ENCODE measurements at regions not wholly inside any gene's neighbourhood (a gene's known extent, or its start where the extent isn't known, plus 50 kb on each side); places are given as distances from the start of the nearest gene placed in this dataset.
"Not testable (repeated sequence)": the region's sequence is repeated elsewhere in the genome, so short reads cannot be mapped to it uniquely, and the experiment has no call there.

DNA sequence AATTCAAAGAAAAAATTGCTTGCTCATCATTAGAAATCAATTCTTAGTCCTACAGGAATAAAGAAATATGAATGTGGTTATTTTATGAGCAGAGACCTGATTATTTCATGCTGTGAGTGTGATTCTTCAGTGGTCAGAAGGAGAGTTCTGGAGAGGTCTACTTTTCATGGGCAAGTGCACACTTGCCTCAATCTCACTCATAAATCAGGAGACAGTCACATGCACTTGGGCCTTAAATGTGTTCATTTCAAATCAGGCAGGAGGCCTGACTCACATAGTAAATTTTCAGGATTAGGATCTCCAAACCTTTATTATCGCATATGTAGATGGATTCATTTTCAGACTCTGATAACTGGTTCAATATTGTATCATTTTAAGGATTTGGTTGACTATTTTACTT is 323.2 kb upstream of the CCNH start:
- H3K36me3 ChIP-seq (ENCODE audit: control insufficient read depth in 2 of 2, extremely low read depth in 1 of 2, insufficient read depth in 1 of 2, low read length in 1 of 2) = no peaks in the 10 kb centered on the region
- ChIA-PET POLR2A (no interaction called here), CTCF (no interaction called here)
- no peaks in the 10 kb centered on the region for H3K4me1 Mint-ChIP-seq
- ATAC-seq (replicated peaks in 1 of 4) = no peak
- H3K4me1 ChIP-seq (ENCODE audit: control insufficient read depth in 1 of 2, extremely low read depth in 1 of 2, insufficient read depth in 2 of 2, low read length in 2 of 2) = no peaks in the 10 kb centered on the region
- H3K9me3 Mint-ChIP-seq = no peaks in the 10 kb centered on the region
- H3K4me3 ChIP-seq (ENCODE audit: control insufficient read depth in 1 of 2, extremely low read depth in 1 of 2, low read length in 1 of 2) = no peak overlapping the region
- no peak overlapping the region for H3K27ac Mint-ChIP-seq
- WGBS (ENCODE audit: insufficient coverage) = no CpG with 5 or more reads among the region's 1 CpG
- peaks cover 0 to 3% of the 10 kb centered on the region in 2 donors for H3K27me3 Mint-ChIP-seq
- no peak overlapping the region for H3K27ac ChIP-seq (ENCODE audit: low read length)
- H3K36me3 Mint-ChIP-seq = no peaks in the 10 kb centered on the region
- no peaks in the 10 kb centered on the region for H3K27me3 ChIP-seq (replicated peaks in 1 of 2; ENCODE audit: control insufficient read depth in 2 of 2, extremely low read depth in 1 of 2, insufficient read depth in 2 of 2, low read length in 1 of 2)
- no peak overlapping the region for H3K4me3 Mint-ChIP-seq
- DNase-seq = no peak
- no peaks in the 10 kb centered on the region for H3K9me3 ChIP-seq

DNA sequence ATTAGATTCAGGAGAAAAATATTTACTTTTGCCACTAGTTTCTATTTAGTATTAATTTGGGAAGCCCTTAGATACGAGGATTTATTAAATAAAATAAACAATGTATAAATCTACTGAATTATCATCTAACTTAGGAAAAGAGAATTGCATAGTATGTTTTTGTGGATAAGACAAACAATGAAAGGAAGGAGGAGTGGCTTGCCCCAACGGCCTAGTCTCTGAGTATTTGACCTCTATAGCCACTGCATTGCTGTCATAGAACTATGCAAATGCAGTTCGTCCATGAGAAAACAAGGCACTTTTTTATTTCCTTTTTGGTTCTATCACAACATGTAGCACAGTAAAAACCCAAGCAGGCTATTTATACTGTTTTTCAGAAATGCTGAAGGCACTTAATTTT is 321.2 kb upstream of the CCNH start:
- Histone ChIP-seq H3K4me3 (ENCODE audit: control insufficient read depth in 1 of 2, extremely low read depth in 1 of 2, low read length in 1 of 2) (no peak overlapping the region), H3K9me3 (no peaks in the 10 kb centered on the region), H3K4me1 (ENCODE audit: control insufficient read depth in 1 of 2, extremely low read depth in 1 of 2, insufficient read depth in 2 of 2, low read length in 2 of 2) (no peaks in the 10 kb centered on the region), H3K27ac (ENCODE audit: low read length) (no peak overlapping the region), H3K36me3 (ENCODE audit: control insufficient read depth in 2 of 2, extremely low read depth in 1 of 2, insufficient read depth in 1 of 2, low read length in 1 of 2) (no peaks in the 10 kb centered on the region), H3K27me3 (replicated peaks in 1 of 2; ENCODE audit: control insufficient read depth in 2 of 2, extremely low read depth in 1 of 2, insufficient read depth in 2 of 2, low read length in 1 of 2) (no peaks in the 10 kb centered on the region)
- Mint-ChIP-seq H3K27ac (no peak overlapping the region), H3K36me3 (no peaks in the 10 kb centered on the region), H3K27me3 (peaks cover 0 to 3% of the 10 kb centered on the region in 2 donors), H3K9me3 (no peaks in the 10 kb centered on the region), H3K4me1 (no peaks in the 10 kb centered on the region), H3K4me3 (no peak overlapping the region)
- POLR2A ChIA-PET = no interaction called here
- CTCF ChIA-PET = interaction anchor here in 1 of 2 donors (0.6 kb wide), 1 partner anchor 70 kb away, joined by 3 read pairs; no protein-coding TSS in a partner anchor
- DNase-seq (no peak), ATAC-seq (replicated peaks in 1 of 4) (no peak)
- 33% methylated on average over 1 of the region's 3 CpGs for WGBS (ENCODE audit: insufficient coverage)

DNA sequence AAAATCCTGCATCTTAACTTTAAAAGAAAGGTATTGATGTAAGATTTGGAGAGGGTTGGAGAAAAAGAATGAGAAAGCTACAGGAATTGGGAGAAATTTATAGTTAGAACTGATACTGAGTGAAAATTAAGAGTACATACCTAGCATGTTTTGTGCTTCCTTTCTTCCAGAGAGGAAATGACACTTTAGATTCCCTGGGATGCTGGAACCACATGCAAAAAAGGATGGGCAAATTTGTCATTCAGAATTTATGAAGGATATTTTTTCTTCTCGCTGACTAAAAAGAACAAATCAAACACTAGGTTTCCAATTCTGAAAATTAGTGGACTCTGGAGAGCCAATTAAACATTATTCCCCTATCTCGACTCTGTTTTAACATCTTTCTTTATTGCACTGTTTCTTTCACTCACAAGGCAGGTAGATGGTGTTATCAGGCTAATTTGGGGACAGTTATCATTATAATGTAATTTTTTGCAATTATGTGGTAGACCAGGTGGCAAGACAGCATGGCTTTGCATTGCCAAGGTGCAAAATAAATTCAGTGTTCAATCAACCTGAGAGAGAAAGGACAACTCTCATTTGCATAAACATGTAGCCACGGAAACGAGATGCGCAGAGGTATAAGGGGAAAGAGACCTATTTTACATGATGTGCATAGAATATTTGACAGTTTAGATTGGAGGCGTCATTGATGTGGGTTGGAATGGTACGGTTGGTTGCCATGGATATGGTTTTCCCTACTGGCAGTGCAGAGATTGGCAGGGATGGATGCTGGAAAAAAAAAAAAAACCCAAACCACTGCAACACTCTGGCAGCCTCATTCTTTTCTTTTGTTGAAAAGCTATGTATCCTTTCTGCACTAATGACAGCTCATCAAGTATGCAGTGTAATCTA is 320.4 kb upstream of the CCNH start:
- H3K4me3 Mint-ChIP-seq = no peak overlapping the region
- Histone ChIP-seq H3K4me3 (ENCODE audit: control insufficient read depth in 1 of 2, extremely low read depth in 1 of 2, low read length in 1 of 2) (no peak overlapping the region), H3K9me3 (no peaks in the 10 kb centered on the region), H3K27ac (ENCODE audit: low read length) (no peak overlapping the region), H3K27me3 (replicated peaks in 1 of 2; ENCODE audit: control insufficient read depth in 2 of 2, extremely low read depth in 1 of 2, insufficient read depth in 2 of 2, low read length in 1 of 2) (no peaks in the 10 kb centered on the region), H3K36me3 (ENCODE audit: control insufficient read depth in 2 of 2, extremely low read depth in 1 of 2, insufficient read depth in 1 of 2, low read length in 1 of 2) (no peaks in the 10 kb centered on the region), H3K4me1 (ENCODE audit: control insufficient read depth in 1 of 2, extremely low read depth in 1 of 2, insufficient read depth in 2 of 2, low read length in 2 of 2) (no peaks in the 10 kb centered on the region)
- no peaks in the 10 kb centered on the region for H3K9me3 Mint-ChIP-seq
- DNase-seq = no peak
- H3K36me3 Mint-ChIP-seq = no peaks in the 10 kb centered on the region
- no peak overlapping the region for H3K27ac Mint-ChIP-seq
- no peak for ATAC-seq (replicated peaks in 1 of 4)
- H3K27me3 Mint-ChIP-seq = peaks cover 0 to 3% of the 10 kb centered on the region in 2 donors
- ChIA-PET POLR2A (no interaction called here), CTCF (interaction anchor here in 1 of 2 donors (0.6 kb wide), 1 partner anchor 71 kb away, joined by 3 read pairs; no protein-coding TSS in a partner anchor)
- 79% methylated on average over 3 of the region's 7 CpGs for WGBS (ENCODE audit: insufficient coverage)
- H3K4me1 Mint-ChIP-seq = no peaks in the 10 kb centered on the region

GRCh38 chr5:87729781-87730180 is 317.1 kb upstream of the CCNH start:
- Histone ChIP-seq H3K27ac (ENCODE audit: low read length) (no peak overlapping the region), H3K9me3 (no peaks in the 10 kb centered on the region), H3K36me3 (ENCODE audit: control insufficient read depth in 2 of 2, extremely low read depth in 1 of 2, insufficient read depth in 1 of 2, low read length in 1 of 2) (no peaks in the 10 kb centered on the region), H3K4me3 (ENCODE audit: control insufficient read depth in 1 of 2, extremely low read depth in 1 of 2, low read length in 1 of 2) (no peak overlapping the region), H3K27me3 (replicated peaks in 1 of 2; ENCODE audit: control insufficient read depth in 2 of 2, extremely low read depth in 1 of 2, insufficient read depth in 2 of 2, low read length in 1 of 2) (no peaks in the 10 kb centered on the region), H3K4me1 (ENCODE audit: control insufficient read depth in 1 of 2, extremely low read depth in 1 of 2, insufficient read depth in 2 of 2, low read length in 2 of 2) (no peaks in the 10 kb centered on the region)
- Mint-ChIP-seq H3K9me3 (no peaks in the 10 kb centered on the region), H3K36me3 (no peaks in the 10 kb centered on the region), H3K4me3 (no peak overlapping the region), H3K4me1 (no peaks in the 10 kb centered on the region), H3K27me3 (no peaks in the 10 kb centered on the region), H3K27ac (no peak overlapping the region)
- POLR2A ChIA-PET = no interaction called here
- DNase-seq = no peak
- CTCF ChIA-PET = no interaction called here
- no peak for ATAC-seq (replicated peaks in 1 of 4)

DNA sequence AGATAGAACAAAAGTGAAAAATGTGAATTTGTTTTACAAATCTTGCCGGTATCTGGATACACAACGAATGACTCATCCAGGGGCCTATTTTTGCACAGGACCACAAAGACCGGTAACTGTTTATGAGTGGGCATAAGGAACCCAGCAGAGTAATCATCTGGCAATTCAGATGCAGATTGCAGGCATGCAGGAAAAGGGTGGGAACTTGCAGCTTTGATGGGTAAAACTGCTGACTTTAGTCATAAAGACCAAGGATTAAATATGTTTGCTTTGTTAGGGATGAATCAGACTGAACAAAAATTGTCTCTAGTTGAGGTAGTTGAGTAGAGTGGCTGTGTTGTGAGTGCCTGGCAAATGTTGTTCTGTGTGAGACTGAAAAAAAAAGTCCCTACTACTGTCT is 309.6 kb upstream of the CCNH start:
- DNase-seq (no peak), ATAC-seq (replicated peaks in 1 of 4) (no peak)
- H3K9me3 ChIP-seq = no peaks in the 10 kb centered on the region
- no peak overlapping the region for H3K4me3 ChIP-seq (ENCODE audit: control insufficient read depth in 1 of 2, extremely low read depth in 1 of 2, low read length in 1 of 2)
- no peaks in the 10 kb centered on the region for H3K27me3 ChIP-seq (replicated peaks in 1 of 2; ENCODE audit: control insufficient read depth in 2 of 2, extremely low read depth in 1 of 2, insufficient read depth in 2 of 2, low read length in 1 of 2)
- H3K36me3 ChIP-seq (ENCODE audit: control insufficient read depth in 2 of 2, extremely low read depth in 1 of 2, insufficient read depth in 1 of 2, low read length in 1 of 2) = no peaks in the 10 kb centered on the region
- ChIA-PET POLR2A (no interaction called here), CTCF (no interaction called here)
- WGBS (ENCODE audit: insufficient coverage) = 91% methylated on average over 3 of the region's 3 CpGs
- H3K4me1 ChIP-seq (ENCODE audit: control insufficient read depth in 1 of 2, extremely low read depth in 1 of 2, insufficient read depth in 2 of 2, low read length in 2 of 2) = no peaks in the 10 kb centered on the region
- Mint-ChIP-seq H3K9me3 (peaks cover 3 to 14% (median 7%) of the 10 kb centered on the region in 3 donors), H3K4me3 (no peak overlapping the region), H3K27ac (no peak overlapping the region), H3K36me3 (no peaks in the 10 kb centered on the region), H3K4me1 (no peaks in the 10 kb centered on the region), H3K27me3 (peaks cover 0 to 3% of the 10 kb centered on the region in 2 donors)
- H3K27ac ChIP-seq (ENCODE audit: low read length) = no peak overlapping the region

- H3K9me3 Mint-ChIP-seq = peaks cover 3 to 17% (median 7%) of the 10 kb centered on the region in 3 donors
- H3K4me3 ChIP-seq (ENCODE audit: control insufficient read depth in 1 of 2, extremely low read depth in 1 of 2, low read length in 1 of 2); CTCF ChIA-PET; H3K4me1 Mint-ChIP-seq; ATAC-seq (replicated peaks in 1 of 4); H3K27ac ChIP-seq (ENCODE audit: low read length); H3K27me3 ChIP-seq (replicated peaks in 1 of 2; ENCODE audit: control insufficient read depth in 2 of 2, extremely low read depth in 1 of 2, insufficient read depth in 2 of 2, low read length in 1 of 2); H3K9me3 ChIP-seq; H3K4me3 Mint-ChIP-seq; H3K36me3 ChIP-seq (ENCODE audit: control insufficient read depth in 2 of 2, extremely low read depth in 1 of 2, insufficient read depth in 1 of 2, low read length in 1 of 2); POLR2A ChIA-PET; H3K4me1 ChIP-seq (ENCODE audit: control insufficient read depth in 1 of 2, extremely low read depth in 1 of 2, insufficient read depth in 2 of 2, low read length in 2 of 2); H3K27me3 Mint-ChIP-seq; DNase-seq; H3K36me3 Mint-ChIP-seq; H3K27ac Mint-ChIP-seq: not testable (repeated sequence)
- 92% methylated on average over 12 of the region's 15 CpGs for WGBS (ENCODE audit: insufficient coverage)
Measured at GRCh38 chr5:87718224-87718925, 305.6 kb upstream of the CCNH start.
